ENCODE measurements at regions not wholly inside any gene's neighbourhood (a gene's known extent, or its start where the extent isn't known, plus 50 kb on each side); places are given as distances from the start of the nearest gene placed in this dataset.

- TF ChIP-seq POLR2A (IDR thresholded peaks at IDR 0.05) (no peak), CTCF (IDR thresholded peaks at IDR 0.05) (no peak)
Measured at GRCh38 chr12:83666690-83667089, 980.0 kb downstream of the TMTC2 start.
